Neutrophil (primary cell): ENCODE measurements at regions not wholly inside any gene's neighbourhood (a gene's known extent, or its start where the extent isn't known, plus 50 kb on each side); places are given as distances from the start of the nearest gene placed in this dataset.

Experiments
- H3K27ac ChIP-seq: fragments of 200-600 bp; sonication (generic); 2 replicates; pipeline ENCODE4 v1.5.1; 2016; ENCODE audit warnings: mild to moderate bottlenecking, moderate library complexity
- H3K27me3 ChIP-seq: fragments of 200-600 bp; sonication (generic); 2 replicates; pipeline ENCODE4 v1.6.0; 2016; ENCODE audit warnings: mild to moderate bottlenecking
- H3K36me3 ChIP-seq: fragments of 200-600 bp; sonication (generic); 2 replicates; pipeline ENCODE4 v1.5.1; 2017
- H3K4me1 ChIP-seq, 2 experiments: fragments of 200-600 bp in 1 of 2; sonication (generic) in 1 of 2; 1 replicate in 1 of 2; 2 replicates in 1 of 2; pipeline versions ENCODE4 v1.5.1 to v1.6.1; 2013 to 2016; ENCODE audit warnings: low read depth in 1 of 2, low read length in 1 of 2, mild to moderate bottlenecking in 1 of 2, moderate library complexity in 1 of 2; ENCODE audit not compliant: control insufficient read depth in 1 of 2, insufficient read depth in 1 of 2
- H3K4me3 ChIP-seq, 2 experiments: fragments of 200-600 bp in 1 of 2; sonication (generic) in 1 of 2; 1 replicate in 1 of 2; 2 replicates in 1 of 2; pipeline ENCODE4 v1.5.1; 2013 to 2016; ENCODE audit warnings: low read depth in 1 of 2, low read length in 1 of 2, mild to moderate bottlenecking in 1 of 2, moderate library complexity in 1 of 2
- H3K9me3 ChIP-seq: fragments of 200-600 bp; sonication (generic); 2 replicates; pipeline ENCODE4 v1.5.1; 2016
- CTCF ChIP-seq: fragments of 200-600 bp; sonication (generic); IDR thresholded peaks from 2 replicates; pipeline ENCODE4 v1.5.1; 2016; ENCODE audit warnings: antibody characterized with exemption

DNA sequence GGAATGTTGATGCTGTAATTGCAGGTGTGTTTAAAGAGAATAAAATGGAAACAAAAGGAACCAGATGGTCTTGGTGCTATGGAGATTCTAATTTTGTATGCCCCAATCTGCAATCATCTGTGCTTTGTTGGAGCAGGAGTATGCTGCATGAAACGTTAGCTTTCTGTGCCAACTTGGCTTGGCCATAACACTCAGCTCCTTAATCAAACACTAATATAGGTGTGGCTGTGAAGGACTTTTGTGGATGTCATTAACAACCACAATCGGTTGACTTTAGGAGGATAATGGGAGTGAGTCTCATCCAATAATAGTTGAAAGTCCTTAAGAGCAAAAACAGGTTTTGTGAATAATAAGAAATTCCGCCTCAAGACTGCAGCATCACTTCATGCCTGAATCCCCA lies 399.2 kb downstream of the NLGN4X start:
- Histone ChIP-seq H3K27ac (no peak overlapping the region), H3K27me3 (no peaks in the 10 kb centered on the region), H3K4me3 (no peak overlapping the region), H3K36me3 (no peaks in the 10 kb centered on the region), H3K9me3 (no peaks in the 10 kb centered on the region), H3K4me1 (no peaks in the 10 kb centered on the region)
- TF ChIP-seq CTCF, result no peak

DNA sequence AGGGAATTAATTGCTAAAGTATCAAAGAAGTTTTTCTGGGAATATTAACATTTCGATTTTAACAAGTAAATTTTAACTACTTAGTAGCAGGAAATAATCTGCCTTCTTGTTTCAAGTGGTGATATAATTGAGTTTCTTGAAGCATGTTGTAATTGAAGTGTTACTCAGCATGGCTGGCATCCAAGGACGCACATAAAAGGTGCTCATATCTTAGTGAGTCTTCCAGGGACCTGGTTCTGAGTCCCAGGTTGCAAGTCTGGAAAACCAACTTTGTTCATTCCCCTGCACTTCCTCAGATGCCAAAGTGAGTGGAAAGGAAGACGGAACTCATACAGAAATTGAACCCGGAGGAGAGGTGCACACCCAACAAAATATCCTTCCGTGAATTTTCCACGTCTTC lies 399.6 kb downstream of the NLGN4X start:
- no peaks in the 10 kb centered on the region for H3K4me1 ChIP-seq
- TF ChIP-seq CTCF, result no peak
- no peak overlapping the region for H3K27ac ChIP-seq
- H3K36me3 ChIP-seq, result no peaks in the 10 kb centered on the region
- no peak overlapping the region for H3K4me3 ChIP-seq
- no peaks in the 10 kb centered on the region for H3K9me3 ChIP-seq
- H3K27me3 ChIP-seq, result no peaks in the 10 kb centered on the region

GRCh38 chrX:5823903-5824302 lies 404.8 kb downstream of the NLGN4X start:
- Histone ChIP-seq H3K27ac (no peak overlapping the region), H3K4me3 (no peak overlapping the region), H3K27me3 (no peaks in the 10 kb centered on the region), H3K9me3 (no peaks in the 10 kb centered on the region), H3K4me1 (no peaks in the 10 kb centered on the region), H3K36me3 (no peaks in the 10 kb centered on the region)
- TF ChIP-seq CTCF, result no peak

GRCh38 chrX:5810636-5811035 lies 418.0 kb downstream of the NLGN4X start:
- no peaks in the 10 kb centered on the region for H3K27me3 ChIP-seq
- no peaks in the 10 kb centered on the region for H3K4me1 ChIP-seq
- no peak overlapping the region for H3K27ac ChIP-seq
- H3K4me3 ChIP-seq, result no peak overlapping the region
- TF ChIP-seq CTCF, result no peak
- no peaks in the 10 kb centered on the region for H3K9me3 ChIP-seq
- no peaks in the 10 kb centered on the region for H3K36me3 ChIP-seq

GRCh38 chrX:5807181-5807580 lies 421.5 kb downstream of the NLGN4X start:
- H3K36me3 ChIP-seq, result no peaks in the 10 kb centered on the region

More at GRCh38 chrX:5807181-5807580, 421.5 kb downstream of the NLGN4X start:
- Histone ChIP-seq H3K4me1 (no peaks in the 10 kb centered on the region), H3K27ac (no peak overlapping the region), H3K9me3 (no peaks in the 10 kb centered on the region), H3K27me3 (no peaks in the 10 kb centered on the region), H3K4me3 (no peak overlapping the region)
- TF ChIP-seq CTCF, result no peak
